ENCODE measurements at regions not wholly inside any gene's neighbourhood (a gene's known extent, or its start where the extent isn't known, plus 50 kb on each side); places are given as distances from the start of the nearest gene placed in this dataset.

DNA sequence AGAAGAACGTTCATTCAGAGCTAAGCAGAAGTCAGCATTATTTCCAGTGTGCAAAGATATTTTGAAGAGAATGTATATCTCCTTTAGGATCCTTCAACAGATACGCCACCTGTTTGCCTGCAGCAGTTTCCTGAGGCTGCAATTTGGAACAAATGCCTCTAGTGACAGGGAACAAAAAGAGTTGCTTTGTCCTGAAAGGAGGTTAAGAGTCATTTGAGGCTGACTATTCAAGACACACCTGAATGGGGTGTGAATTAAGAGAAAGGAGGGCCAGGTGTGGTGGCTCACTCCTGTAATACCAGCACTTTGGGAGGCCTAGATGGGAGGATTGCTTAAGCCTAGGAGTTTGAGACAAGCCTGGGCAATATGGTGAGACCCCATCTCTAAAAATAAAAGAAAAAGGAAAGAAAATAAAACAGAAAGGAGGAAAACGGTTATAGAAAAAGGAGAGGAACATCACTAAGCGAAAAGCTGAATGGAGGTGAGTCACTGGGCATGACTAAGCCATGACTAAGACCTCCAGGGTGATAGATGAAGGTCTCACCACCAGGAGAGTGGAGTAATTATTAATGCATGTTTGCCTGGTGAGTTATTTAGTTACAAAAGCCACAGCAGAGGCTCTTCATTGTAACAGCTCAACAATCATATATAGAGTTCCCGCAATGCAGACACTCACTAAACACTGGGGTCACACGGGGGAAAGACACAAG is 255.2 kb upstream of the TNC start:
- peak in 1 of 2 donors; percentile 68 for ATAC-seq (ENCODE audit: low FRiP score in 2 of 2)
- H3K27ac ChIP-seq: no peak overlapping the region
- H3K36me3 ChIP-seq: no peaks in the 10 kb centered on the region
- no peaks in the 10 kb centered on the region for H3K27me3 ChIP-seq
- no peak overlapping the region for H3K4me3 ChIP-seq
- DNase-seq: no peak
- 81 to 89% methylated on average over 6 of the region's 6 CpGs for WGBS, 2 donors
- no peaks in the 10 kb centered on the region for H3K4me1 ChIP-seq
- TF ChIP-seq POLR2A (IDR thresholded peaks at IDR 0.05): no peak
- TF ChIP-seq CTCF (IDR thresholded peaks at IDR 0.05): no peak
- TF ChIP-seq EP300 (IDR thresholded peaks at IDR 0.05): no peak
- no peak for TF ChIP-seq POLR2AphosphoS5 (IDR thresholded peaks at IDR 0.05)
- no peaks in the 10 kb centered on the region for H3K9me3 ChIP-seq

DNA sequence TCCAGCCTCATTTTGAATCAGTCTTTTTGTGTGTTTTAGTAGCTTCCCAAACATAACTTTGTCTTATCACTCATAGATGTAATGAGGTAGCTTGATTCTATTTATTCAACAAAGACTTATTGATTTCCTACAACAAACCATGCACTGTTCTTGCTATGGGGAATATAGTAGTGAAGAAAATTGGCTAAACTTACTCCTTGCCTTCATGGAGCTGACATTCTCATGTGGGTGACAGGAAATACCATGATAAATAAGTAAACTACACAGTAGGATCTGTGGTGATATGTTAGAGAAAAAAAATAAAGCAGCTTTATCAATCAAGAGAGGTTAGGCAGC is 255.7 kb upstream of the TNC start:
- Histone ChIP-seq H3K9me3 (no peaks in the 10 kb centered on the region), H3K27me3 (no peaks in the 10 kb centered on the region), H3K4me1 (no peaks in the 10 kb centered on the region), H3K27ac (no peak overlapping the region), H3K36me3 (no peaks in the 10 kb centered on the region), H3K4me3 (no peak overlapping the region)
- ATAC-seq (ENCODE audit: low FRiP score in 2 of 2) (no peak), DNase-seq (no peak)
- TF ChIP-seq CTCF (IDR thresholded peaks at IDR 0.05) (no peak), POLR2AphosphoS5 (IDR thresholded peaks at IDR 0.05) (no peak), POLR2A (IDR thresholded peaks at IDR 0.05) (no peak), EP300 (IDR thresholded peaks at IDR 0.05) (no peak)

DNA sequence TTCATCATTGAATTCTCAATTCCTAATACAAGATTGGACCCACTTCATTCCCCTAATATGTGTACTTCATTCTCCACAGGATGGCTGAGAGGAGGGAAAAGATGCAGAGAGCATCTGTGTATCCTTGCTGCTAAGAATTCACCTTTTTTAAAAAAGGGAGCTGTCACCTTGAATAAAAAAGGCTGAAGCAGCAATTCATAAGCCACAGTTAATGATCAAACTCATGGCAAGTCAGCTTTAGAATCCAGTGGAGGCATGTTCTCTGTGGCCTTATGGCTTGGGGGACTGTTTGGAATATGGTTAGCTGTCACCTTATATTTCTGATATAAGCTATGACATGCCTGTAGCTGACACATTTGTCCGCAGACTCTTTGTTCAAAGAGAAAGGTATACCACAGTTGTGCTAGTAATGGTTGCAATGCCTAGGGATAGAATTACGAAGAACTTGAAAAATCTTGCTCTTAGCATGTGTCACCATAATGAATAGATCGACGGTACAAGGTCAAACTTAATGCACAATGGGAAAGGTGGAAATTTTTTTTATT is 256.8 kb upstream of the TNC start:
- ATAC-seq (ENCODE audit: low FRiP score in 2 of 2): no peak
- Histone ChIP-seq H3K4me3 (no peak overlapping the region), H3K27me3 (no peaks in the 10 kb centered on the region), H3K4me1 (no peaks in the 10 kb centered on the region), H3K9me3 (no peaks in the 10 kb centered on the region), H3K36me3 (no peaks in the 10 kb centered on the region), H3K27ac (no peak overlapping the region)
- DNase-seq: no peak
- TF ChIP-seq CTCF (IDR thresholded peaks at IDR 0.05) (no peak), EP300 (IDR thresholded peaks at IDR 0.05) (no peak), POLR2A (IDR thresholded peaks at IDR 0.05) (no peak), POLR2AphosphoS5 (IDR thresholded peaks at IDR 0.05) (no peak)
- WGBS, 2 donors: 89 to 93% methylated on average over 4 of the region's 4 CpGs

- Histone ChIP-seq H3K9me3 (peaks cover 7 to 12% (median 11%) of the 10 kb centered on the region in 4 donors), H3K4me3 (no peak overlapping the region), H3K27ac (no peak overlapping the region), H3K4me1 (no peaks in the 10 kb centered on the region), H3K27me3 (no peaks in the 10 kb centered on the region), H3K36me3 (no peaks in the 10 kb centered on the region)
- DNase-seq: no peak
- no peak for ATAC-seq (ENCODE audit: low FRiP score in 2 of 2)
- TF ChIP-seq CTCF (IDR thresholded peaks at IDR 0.05) (no peak), POLR2AphosphoS5 (IDR thresholded peaks at IDR 0.05) (no peak), EP300 (IDR thresholded peaks at IDR 0.05) (no peak), POLR2A (IDR thresholded peaks at IDR 0.05) (no peak)
- WGBS, 2 donors: 94 to 95% methylated on average over 3 of the region's 3 CpGs
Observed at GRCh38 chr9:115378241-115378640, 260.3 kb upstream of the TNC start.

- no peak overlapping the region for H3K27ac ChIP-seq
- H3K9me3 ChIP-seq: peaks cover 7 to 14% (median 12%) of the 10 kb centered on the region in 4 donors
- no peak overlapping the region for H3K4me3 ChIP-seq
- DNase-seq: no peak
- no peaks in the 10 kb centered on the region for H3K27me3 ChIP-seq
- ATAC-seq (ENCODE audit: low FRiP score in 2 of 2): no peak
- TF ChIP-seq POLR2A (IDR thresholded peaks at IDR 0.05): no peak
- TF ChIP-seq POLR2AphosphoS5 (IDR thresholded peaks at IDR 0.05): no peak
- TF ChIP-seq CTCF (IDR thresholded peaks at IDR 0.05): no peak
- TF ChIP-seq EP300 (IDR thresholded peaks at IDR 0.05): no peak
- no peaks in the 10 kb centered on the region for H3K4me1 ChIP-seq
- no peaks in the 10 kb centered on the region for H3K36me3 ChIP-seq
Observed at GRCh38 chr9:115378758-115379157, 260.8 kb upstream of the TNC start.

Data from upper lobe of left lung (tissue), 6 donors.